ENCODE measurements at regions not wholly inside any gene's neighbourhood (a gene's known extent, or its start where the extent isn't known, plus 50 kb on each side); places are given as distances from the start of the nearest gene placed in this dataset.

- H3K4me1 ChIP-seq (replicated peaks): no peaks in the 10 kb centered on the region
- H3K4me3 ChIP-seq: no peak overlapping the region
- TF ChIP-seq POLR2AphosphoS5 (IDR thresholded peaks at IDR 0.05) (no peak), CTCF (IDR thresholded peaks at IDR 0.05) (no peak), POLR2A (IDR thresholded peaks at IDR 0.05) (no peak)
- 53% methylated on average over 1 of the region's 1 CpG for WGBS
- no peaks in the 10 kb centered on the region for H3K9me3 ChIP-seq
- DNase-seq (ENCODE audit: low spot score): no peak
- H3K27ac ChIP-seq: no peak overlapping the region
- H3K36me3 ChIP-seq: no peaks in the 10 kb centered on the region
- H3K27me3 ChIP-seq (replicated peaks; ENCODE audit: insufficient read depth): no peaks in the 10 kb centered on the region
- intact Hi-C loops (cut with DNase I): no loop called here
These were observed 380.1 kb upstream of the TMEM132C start for GRCh38 chr12:127886827-127887226.

GRCh38 chr12:127888943-127889719 lies 377.8 kb upstream of the TMEM132C start:
- no peak for TF ChIP-seq CTCF (IDR thresholded peaks at IDR 0.05)
- Histone ChIP-seq H3K27me3 (replicated peaks; ENCODE audit: insufficient read depth) (no peaks in the 10 kb centered on the region), H3K27ac (no peak overlapping the region), H3K4me3 (no peak overlapping the region), H3K4me1 (replicated peaks) (no peaks in the 10 kb centered on the region), H3K36me3 (no peaks in the 10 kb centered on the region), H3K9me3 (no peaks in the 10 kb centered on the region)
- intact Hi-C loops (cut with DNase I): no loop called here
- DNase-seq (ENCODE audit: low spot score): no peak
- WGBS: 71% methylated on average over 4 of the region's 4 CpGs

- TF ChIP-seq POLR2A (IDR thresholded peaks at IDR 0.05) (no peak), POLR2AphosphoS5 (IDR thresholded peaks at IDR 0.05) (no peak), CTCF (IDR thresholded peaks at IDR 0.05) (no peak)
- no peak overlapping the region for H3K4me3 ChIP-seq
- H3K9me3 ChIP-seq: no peaks in the 10 kb centered on the region
- no peaks in the 10 kb centered on the region for H3K36me3 ChIP-seq
- 55% methylated on average over 8 of the region's 8 CpGs for WGBS
- H3K4me1 ChIP-seq (replicated peaks): no peaks in the 10 kb centered on the region
- H3K27ac ChIP-seq: no peak overlapping the region
- H3K27me3 ChIP-seq (replicated peaks; ENCODE audit: insufficient read depth): no peaks in the 10 kb centered on the region
- DNase-seq (ENCODE audit: low spot score): no peak
- intact Hi-C loops (cut with DNase I): no loop called here
These were observed 372.9 kb upstream of the TMEM132C start for GRCh38 chr12:127893895-127894609.

- no peaks in the 10 kb centered on the region for H3K36me3 ChIP-seq
- no peaks in the 10 kb centered on the region for H3K9me3 ChIP-seq
- H3K4me3 ChIP-seq: no peak overlapping the region
- no peak for DNase-seq (ENCODE audit: low spot score)
- 79% methylated on average over 4 of the region's 4 CpGs for WGBS
- no peaks in the 10 kb centered on the region for H3K27me3 ChIP-seq (replicated peaks; ENCODE audit: insufficient read depth)
- no peak overlapping the region for H3K27ac ChIP-seq
- H3K4me1 ChIP-seq (replicated peaks): no peaks in the 10 kb centered on the region
- TF ChIP-seq POLR2A (IDR thresholded peaks at IDR 0.05) (no peak), POLR2AphosphoS5 (IDR thresholded peaks at IDR 0.05) (no peak), CTCF (IDR thresholded peaks at IDR 0.05) (no peak)
- intact Hi-C loops (cut with DNase I): no loop called here
These were observed 370.3 kb upstream of the TMEM132C start for GRCh38 chr12:127896661-127897060.

DNA sequence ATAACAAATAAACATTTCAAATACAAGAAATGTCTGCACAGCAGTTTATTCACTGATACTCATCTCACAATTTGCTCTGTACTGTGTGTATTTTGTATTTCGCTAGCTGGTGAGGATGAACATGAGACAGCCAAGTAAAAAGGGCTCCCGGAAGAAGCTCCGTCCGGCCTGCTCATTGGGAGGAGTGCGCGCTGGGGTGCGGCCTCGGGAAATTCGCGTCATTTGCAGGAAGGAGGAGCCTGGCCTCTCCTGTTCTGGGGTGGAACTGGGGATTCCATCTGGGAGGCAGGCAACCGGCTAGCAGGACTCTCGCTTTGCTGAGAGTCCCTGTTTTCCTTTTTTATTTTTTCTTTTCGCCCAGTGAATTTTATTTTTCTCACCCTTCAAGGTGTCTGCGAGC lies 368.4 kb upstream of the TMEM132C start:
- Histone ChIP-seq H3K36me3 (no peaks in the 10 kb centered on the region), H3K27ac (no peak overlapping the region), H3K27me3 (replicated peaks; ENCODE audit: insufficient read depth) (no peaks in the 10 kb centered on the region), H3K4me1 (replicated peaks) (no peaks in the 10 kb centered on the region), H3K9me3 (no peaks in the 10 kb centered on the region), H3K4me3 (no peak overlapping the region)
- TF ChIP-seq POLR2AphosphoS5 (IDR thresholded peaks at IDR 0.05): peak; percentile 20
- no peak for TF ChIP-seq POLR2A (IDR thresholded peaks at IDR 0.05)
- 78% methylated on average over 14 of the region's 14 CpGs for WGBS
- intact Hi-C loops (cut with DNase I): no loop called here
- no peak for DNase-seq (ENCODE audit: low spot score)

All from prostate gland (tissue), 2 donors.